ENCODE measurements at regions not wholly inside any gene's neighbourhood (a gene's known extent, or its start where the extent isn't known, plus 50 kb on each side); places are given as distances from the start of the nearest gene placed in this dataset.
"Not testable (repeated sequence)": the region's sequence is repeated elsewhere in the genome, so short reads cannot be mapped to it uniquely, and the experiment has no call there.

- no peak for DNase-seq (ENCODE audit: low read depth in 2 of 2)
These were observed 73.9 kb upstream of the WASF3 start for GRCh38 chr13:26483546-26483945.

GRCh38 chr13:26484196-26484595, 73.3 kb upstream of the WASF3 start:
- DNase-seq (ENCODE audit: low read depth in 2 of 2), result no peak

GRCh38 chr13:26485288-26485687, 72.2 kb upstream of the WASF3 start:
- no peak for DNase-seq (ENCODE audit: low read depth in 2 of 2)

- DNase-seq (ENCODE audit: low read depth in 2 of 2), result no peak
These were observed 71.7 kb upstream of the WASF3 start for GRCh38 chr13:26485786-26486185.

GRCh38 chr13:26486550-26486949, 70.9 kb upstream of the WASF3 start:
- DNase-seq (ENCODE audit: low read depth in 2 of 2), result no peak

- no peak for DNase-seq (ENCODE audit: low read depth in 2 of 2)
These were observed 69.7 kb upstream of the WASF3 start for GRCh38 chr13:26487781-26488180.

GRCh38 chr13:26488236-26489003, 69.1 kb upstream of the WASF3 start:
- DNase-seq (ENCODE audit: low read depth in 2 of 2), result no peak

- DNase-seq (ENCODE audit: low read depth in 2 of 2), result not testable (repeated sequence)
These were observed 65.2 kb upstream of the WASF3 start for GRCh38 chr13:26492301-26492700.

- no peak for DNase-seq (ENCODE audit: low read depth in 2 of 2)
These were observed 62.8 kb upstream of the WASF3 start for GRCh38 chr13:26494571-26495195.

GRCh38 chr13:26495750-26496149, 61.7 kb upstream of the WASF3 start:
- DNase-seq (ENCODE audit: low read depth in 2 of 2), result no peak

- no peak for DNase-seq (ENCODE audit: low read depth in 2 of 2)
These were observed 59.4 kb upstream of the WASF3 start for GRCh38 chr13:26497968-26498511.

GRCh38 chr13:26498656-26499601, 58.6 kb upstream of the WASF3 start:
- no peak for DNase-seq (ENCODE audit: low read depth in 2 of 2)

GRCh38 chr13:26500618-26501320, 56.7 kb upstream of the WASF3 start:
- no peak for DNase-seq (ENCODE audit: low read depth in 2 of 2)

- DNase-seq (ENCODE audit: low read depth in 2 of 2), result no peak
These were observed 55.8 kb upstream of the WASF3 start for GRCh38 chr13:26501641-26502040.

- peak in 1 of 2 donors; percentile 6 for DNase-seq (ENCODE audit: low read depth in 2 of 2)
These were observed 54.7 kb upstream of the WASF3 start for GRCh38 chr13:26502826-26503225.

GRCh38 chr13:26503826-26504594, 53.5 kb upstream of the WASF3 start:
- no peak for DNase-seq (ENCODE audit: low read depth in 2 of 2)

Measured in stimulated activated CD8-positive, alpha-beta memory T cell treated with anti-CD3 and anti-CD28 coated beads, Interleukin-7, amount 100 ng/mL, for 4 hours (primary cell).